ENCODE measurements at regions not wholly inside any gene's neighbourhood (a gene's known extent, or its start where the extent isn't known, plus 50 kb on each side); places are given as distances from the start of the nearest gene placed in this dataset.

DNA sequence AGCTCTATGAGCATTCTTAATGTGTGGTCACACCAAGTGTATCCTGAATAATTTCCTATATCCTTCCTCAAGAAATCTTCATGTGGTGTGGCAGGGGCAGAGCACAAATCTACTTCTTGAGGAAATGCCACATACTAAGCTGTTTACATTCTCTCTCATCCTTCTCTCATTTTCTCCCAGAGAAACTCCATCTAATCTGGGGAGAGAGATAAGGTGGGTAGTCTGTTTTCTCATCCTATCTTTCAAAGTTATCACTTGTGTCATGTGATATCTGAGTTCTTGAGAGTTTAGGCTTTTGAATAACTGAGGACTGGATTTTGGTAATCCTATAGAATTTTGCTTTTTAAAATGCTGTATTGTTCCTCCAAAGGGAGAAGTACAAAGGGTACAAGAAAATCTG, 141.9 kb upstream of the LRRC7 start:
- TF ChIP-seq POLR2A (IDR thresholded peaks at IDR 0.05) (no peak), CTCF (IDR thresholded peaks at IDR 0.05) (no peak)
